GM12875 (cell line): ENCODE measurements at regions not wholly inside any gene's neighbourhood (a gene's known extent, or its start where the extent isn't known, plus 50 kb on each side); places are given as distances from the start of the nearest gene placed in this dataset.

Experiments
- H3K4me3 ChIP-seq: one replicate; pipeline ENCODE4 v1.5.1; 2011; ENCODE audit warnings: low read depth, low read length, control low read depth
- CTCF ChIP-seq: IDR thresholded peaks from 2 replicates; pipeline ENCODE4 v1.5.1; 2011; ENCODE audit warnings: low read depth, mild to moderate bottlenecking, control low read depth, inconsistent platforms, low read length, moderate library complexity, borderline replicate concordance; ENCODE audit not compliant: insufficient read depth

DNA sequence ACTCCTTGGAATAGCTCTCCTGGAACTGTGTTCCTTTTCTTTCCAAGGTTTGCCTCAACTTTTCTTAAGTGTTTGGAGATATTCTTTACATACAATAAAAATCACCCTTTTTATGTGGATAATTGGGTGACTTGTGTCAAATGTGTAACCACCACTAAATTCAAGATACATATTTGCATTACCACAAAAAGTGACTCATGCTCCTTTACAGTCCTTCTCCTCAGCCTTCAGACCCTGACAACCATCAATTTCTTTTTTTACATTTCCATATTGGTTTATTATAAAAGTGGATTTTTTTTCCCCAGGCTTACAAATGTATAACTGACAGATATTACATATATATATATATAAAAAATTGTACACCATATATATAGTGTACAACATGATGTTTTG is 372.0 kb upstream of the KCNN2 start:
- no peak for TF ChIP-seq CTCF
- no peak overlapping the region for H3K4me3 ChIP-seq

DNA sequence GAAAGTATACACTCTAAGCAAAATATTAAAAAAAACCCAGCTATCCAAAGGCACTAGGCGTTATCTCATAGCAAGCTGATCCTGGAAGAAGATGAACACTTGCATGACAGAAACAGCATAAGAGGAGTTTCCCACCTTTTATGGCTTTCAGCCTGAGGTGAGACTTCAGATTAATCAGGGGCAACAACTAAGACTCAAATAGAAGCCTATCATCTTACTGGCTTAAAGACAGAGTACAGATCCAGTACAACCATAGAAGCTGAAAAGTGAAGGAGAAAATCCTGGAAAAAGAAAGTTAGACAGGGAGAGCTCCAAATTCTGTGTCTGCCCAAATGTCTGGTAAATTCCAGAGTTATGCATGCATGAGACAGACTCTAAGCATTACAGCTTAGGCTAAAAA is 360.8 kb upstream of the KCNN2 start:
- TF ChIP-seq CTCF: no peak
- no peak overlapping the region for H3K4me3 ChIP-seq

GRCh38 chr5:114006582-114006981 is 355.3 kb upstream of the KCNN2 start:
- TF ChIP-seq CTCF: no peak

DNA sequence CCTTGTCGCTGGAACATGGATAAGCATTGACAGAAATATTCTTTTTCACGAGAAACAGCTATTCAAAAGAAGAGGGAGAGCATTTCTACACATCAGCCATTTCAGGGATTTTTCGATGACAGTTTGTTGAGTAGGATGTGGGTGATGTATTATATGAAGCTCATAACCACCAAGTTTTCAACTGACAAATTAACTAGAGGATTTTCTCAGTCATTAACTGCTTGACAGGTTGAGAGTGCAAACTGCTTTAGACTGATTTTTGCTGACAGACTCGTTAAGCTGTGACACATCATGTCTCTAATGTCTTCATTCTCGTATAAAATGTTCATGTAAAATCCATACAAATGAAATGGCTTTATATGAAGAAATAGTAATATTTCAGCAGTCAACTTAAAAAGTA is 354.2 kb upstream of the KCNN2 start:
- H3K4me3 ChIP-seq: no peak overlapping the region
- TF ChIP-seq CTCF: no peak

More at GRCh38 chr5:114006582-114006981, 355.3 kb upstream of the KCNN2 start:
- H3K4me3 ChIP-seq: no peak overlapping the region

DNA sequence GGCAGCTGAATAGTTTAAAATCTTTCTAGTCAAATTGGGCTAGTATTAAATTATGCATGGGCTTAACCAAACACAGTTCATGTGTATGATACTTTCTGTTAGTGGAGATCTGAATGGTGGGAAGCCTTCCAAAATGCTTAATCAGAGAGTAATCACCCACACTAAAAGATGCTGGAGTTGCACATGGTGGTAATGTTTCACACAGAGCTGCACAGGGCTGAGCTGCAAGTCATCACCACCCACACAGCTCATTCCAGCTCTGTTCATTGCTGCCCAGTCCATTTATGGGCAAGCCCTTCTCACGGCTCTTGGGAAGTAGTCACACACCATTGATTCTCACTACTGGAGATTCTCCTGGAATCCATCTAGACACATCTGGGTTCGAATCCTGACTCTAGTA is 351.5 kb upstream of the KCNN2 start:
- TF ChIP-seq CTCF: no peak

GRCh38 chr5:114018186-114018585 is 343.7 kb upstream of the KCNN2 start:
- TF ChIP-seq CTCF: no peak
- no peak overlapping the region for H3K4me3 ChIP-seq

More for the DNA sequence above, 351.5 kb upstream of the KCNN2 start:
- H3K4me3 ChIP-seq: no peak overlapping the region

DNA sequence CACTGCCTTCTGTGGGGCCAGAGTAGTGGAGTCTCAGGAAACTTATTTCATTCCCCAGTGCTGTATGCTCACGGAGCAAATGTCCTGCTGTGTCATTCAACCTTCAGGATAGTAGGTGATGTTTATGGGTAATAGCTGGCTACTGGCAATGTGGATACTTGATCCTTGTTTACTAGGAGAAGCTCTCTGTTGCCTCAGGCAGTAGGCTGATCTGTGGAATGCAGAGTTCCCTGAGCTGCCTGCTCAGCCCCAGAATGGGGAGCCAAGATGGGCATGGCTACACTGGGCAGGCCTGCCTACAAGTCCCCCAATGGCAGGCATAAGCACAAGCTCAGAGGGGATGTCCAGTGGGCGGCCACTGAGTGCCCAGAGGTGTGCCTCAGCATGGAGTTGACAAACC is 323.1 kb upstream of the KCNN2 start:
- no peak for TF ChIP-seq CTCF
- H3K4me3 ChIP-seq: no peak overlapping the region
